ENCODE measurements at regions not wholly inside any gene's neighbourhood (a gene's known extent, or its start where the extent isn't known, plus 50 kb on each side); places are given as distances from the start of the nearest gene placed in this dataset.

DNA sequence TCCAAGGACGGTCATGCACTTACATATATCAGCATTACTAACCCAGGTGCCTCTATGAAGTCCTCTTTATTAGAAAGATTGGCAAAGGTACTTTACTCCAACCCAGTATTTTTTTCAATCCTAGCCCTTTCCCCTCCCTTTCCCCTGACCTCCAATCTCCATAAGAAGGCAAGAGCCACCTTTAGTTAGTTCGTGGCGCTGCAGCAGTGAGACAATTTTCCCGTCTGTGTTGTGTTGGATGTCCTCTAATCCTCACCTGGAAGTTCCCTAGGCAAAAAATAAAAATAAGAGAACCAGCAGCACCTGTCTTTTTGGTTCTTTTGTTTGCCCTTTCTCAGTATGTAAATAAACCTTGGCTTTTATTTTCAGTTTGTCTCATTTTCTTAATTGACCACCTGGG lies 439.6 kb upstream of the LRFN5 start:
- TF ChIP-seq CTCF (IDR thresholded peaks at IDR 0.05; ENCODE audit: poor library complexity, severe bottlenecking): no peak
- TF ChIP-seq RAD21 (conservative IDR thresholded peaks at IDR 0.05): no peak
- no peak for TF ChIP-seq EZH2 (IDR thresholded peaks at IDR 0.05; ENCODE audit: borderline replicate concordance, insufficient read depth, low read length, poor library complexity, severe bottlenecking)

Data from neural cell (in vitro differentiated cells).